Activated CD4-positive, CD25-positive, alpha-beta regulatory T cell treated with anti-CD3 and anti-CD28 coated beads, Interleukin-2, amount 50 U/mL, for 16 hours (primary cell): ENCODE measurements at regions not wholly inside any gene's neighbourhood (a gene's known extent, or its start where the extent isn't known, plus 50 kb on each side); places are given as distances from the start of the nearest gene placed in this dataset.
A peak's percentile ranks its signal among the peaks of the same experiment; 100 is the strongest.
"Not testable (repeated sequence)": the region's sequence is repeated elsewhere in the genome, so short reads cannot be mapped to it uniquely, and the experiment has no call there.

ENCODE experiments used
- DNase-seq: peaks from one replicate; pipeline ENCODE4 v3.0.0-alpha.2; 2020; ENCODE audit warnings: low read depth, low spot score

DNA sequence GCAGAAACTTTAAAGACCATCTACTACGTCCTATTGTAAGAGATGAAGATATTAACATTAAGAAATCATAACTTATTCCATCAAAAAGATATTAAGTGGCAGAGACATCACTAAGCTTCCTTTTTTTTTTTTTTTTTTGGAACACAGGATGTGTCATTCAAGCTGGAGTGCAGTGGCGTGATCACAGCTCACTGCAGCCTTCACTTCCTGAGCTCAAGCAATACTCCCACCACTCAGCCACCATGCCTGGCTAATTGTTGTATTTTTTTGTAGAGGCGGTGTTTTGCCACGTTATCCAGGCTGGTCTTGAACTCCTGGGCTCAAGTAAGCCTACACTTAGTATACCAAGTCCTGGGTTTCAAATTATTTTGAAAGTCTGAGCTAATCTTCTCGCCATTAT is 169.7 kb upstream of the KCTD7 start:
- not testable (repeated sequence) for DNase-seq

DNA sequence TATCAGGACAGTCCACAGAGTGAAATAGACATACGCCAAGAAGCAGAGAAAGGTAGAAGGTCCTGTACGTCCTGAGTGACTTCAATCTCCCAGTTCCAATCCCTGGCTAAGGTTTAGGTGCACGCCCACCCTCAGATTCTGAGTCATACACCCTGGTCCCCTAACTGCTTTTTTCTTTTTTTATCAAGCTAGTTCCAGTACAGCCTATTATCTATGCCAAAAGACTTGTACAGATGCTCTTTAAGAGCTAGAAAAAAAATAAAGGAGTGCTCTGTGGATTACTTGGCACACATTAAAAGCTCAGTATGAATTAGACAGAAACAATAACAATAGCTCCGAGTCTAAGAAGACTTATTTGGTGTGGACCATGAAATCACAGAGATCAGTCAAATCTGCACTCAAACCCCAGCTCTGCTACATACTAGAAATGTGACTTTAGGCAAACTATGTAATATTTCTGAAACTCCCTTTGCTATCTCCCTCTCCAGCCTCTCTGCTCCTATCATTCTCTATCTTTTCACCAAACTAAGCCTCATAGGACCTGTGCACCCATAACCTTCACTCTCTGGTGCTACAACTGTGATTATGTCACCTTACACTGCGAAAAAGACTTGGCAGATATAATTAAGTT is 168.8 kb upstream of the KCTD7 start:
- not testable (repeated sequence) for DNase-seq

DNA sequence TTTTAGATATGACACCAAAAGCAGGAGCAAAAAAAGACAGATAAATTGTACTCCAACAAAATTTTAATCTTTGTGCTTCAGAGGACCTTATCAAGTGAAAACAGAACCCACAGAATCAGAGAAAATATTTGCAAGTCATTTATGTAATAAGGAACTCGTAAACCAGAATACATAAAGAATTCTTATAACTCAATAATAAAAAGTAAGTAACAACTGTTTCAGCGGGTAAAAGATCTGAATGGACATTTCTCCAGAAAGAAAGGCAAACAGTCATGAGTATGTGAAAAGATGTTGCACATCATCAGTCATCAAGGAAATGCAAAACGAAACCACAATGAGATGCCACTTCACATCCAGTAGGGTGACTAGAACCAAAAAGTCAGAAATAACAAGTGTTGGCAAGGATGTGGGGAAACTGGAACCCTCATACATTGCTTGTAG is 167.7 kb upstream of the KCTD7 start:
- DNase-seq: no peak

DNA sequence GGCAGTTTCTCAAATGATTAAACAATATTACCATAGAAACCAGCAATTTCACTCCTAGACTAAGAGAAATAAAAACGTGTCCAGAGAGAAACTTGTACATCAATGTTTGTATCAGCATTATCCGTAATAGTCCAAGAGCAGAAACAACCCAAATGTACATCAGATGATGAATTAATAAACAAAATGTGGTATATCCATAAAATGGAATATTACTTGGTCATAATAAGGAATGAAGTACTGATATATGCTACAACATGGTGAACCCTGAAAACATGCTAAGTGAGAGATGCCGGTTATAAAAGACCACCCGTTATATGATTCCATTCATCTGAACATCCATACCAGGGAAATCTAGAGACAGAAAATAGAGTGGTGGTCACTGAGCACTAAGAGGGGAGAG is 167.3 kb upstream of the KCTD7 start:
- DNase-seq: not testable (repeated sequence)

- not testable (repeated sequence) for DNase-seq
These were observed 165.8 kb upstream of the KCTD7 start for GRCh38 chr7:66462831-66463230.

- DNase-seq: no peak
These were observed 164.6 kb upstream of the KCTD7 start for GRCh38 chr7:66464059-66464458.

DNA sequence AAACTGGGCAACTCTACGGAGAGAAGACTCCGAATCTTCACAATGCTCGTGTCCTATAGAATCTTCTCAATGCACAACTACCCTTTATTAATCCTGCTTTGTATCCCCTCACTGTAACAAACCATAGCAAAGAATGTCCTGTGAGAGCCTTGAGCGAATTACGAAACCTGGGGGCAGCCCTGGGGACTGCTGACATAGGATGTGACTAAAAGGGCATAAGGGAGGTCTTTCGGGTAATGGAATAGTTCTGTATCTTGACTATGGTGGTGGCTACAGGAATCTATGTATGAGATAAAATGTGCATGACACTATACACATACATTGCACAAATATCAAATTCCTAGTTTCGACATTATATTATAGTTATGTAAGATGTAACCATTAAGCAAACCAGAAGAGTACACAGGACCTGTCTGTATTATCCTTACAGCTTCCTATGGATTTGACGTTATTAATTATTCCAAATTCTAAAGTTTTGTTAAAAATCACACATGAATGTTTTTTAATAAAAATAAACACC is 162.5 kb upstream of the KCTD7 start:
- DNase-seq: no peak

- no peak for DNase-seq
These were observed 160.8 kb upstream of the KCTD7 start for GRCh38 chr7:66467887-66468286.

DNA sequence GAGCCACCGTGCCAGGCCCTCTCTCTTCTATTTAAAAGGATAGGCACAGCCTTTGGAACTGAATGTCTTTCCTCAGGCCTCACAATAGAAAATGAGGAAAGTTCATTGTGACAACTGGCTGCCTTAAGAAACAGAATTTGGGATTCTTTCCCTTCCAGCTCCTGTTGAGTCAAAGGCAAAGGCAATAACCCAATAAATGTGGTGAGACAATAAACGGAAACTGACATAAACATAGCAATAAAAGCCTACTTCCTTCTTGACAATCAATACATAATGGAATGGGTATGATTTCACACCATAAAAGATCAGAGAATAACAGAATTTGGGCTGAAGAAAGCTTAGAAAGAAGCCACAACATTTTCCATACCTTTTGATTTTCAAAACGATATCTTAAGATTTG is 155.6 kb upstream of the KCTD7 start:
- DNase-seq: not testable (repeated sequence)

- no peak for DNase-seq
These were observed 154.2 kb upstream of the KCTD7 start for GRCh38 chr7:66474441-66474840.

DNA sequence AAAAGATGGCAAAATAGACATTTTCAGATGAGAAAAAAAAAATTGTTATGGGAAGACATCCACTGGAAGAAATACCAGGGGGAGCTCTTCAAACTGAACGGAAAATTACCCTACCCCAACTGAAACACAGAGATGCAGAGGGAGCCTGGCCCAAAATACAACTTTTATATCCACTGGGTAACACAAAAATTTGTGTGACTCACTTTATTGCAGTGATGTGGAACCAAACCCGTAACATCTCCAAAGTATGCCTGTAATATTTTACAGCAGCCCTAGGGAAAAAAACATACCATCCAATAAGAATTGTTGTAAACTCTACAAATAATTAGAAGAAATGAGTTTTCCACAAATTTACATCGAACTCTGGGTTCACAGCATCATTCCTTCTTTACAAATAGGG is 152.6 kb upstream of the KCTD7 start:
- not testable (repeated sequence) for DNase-seq

DNA sequence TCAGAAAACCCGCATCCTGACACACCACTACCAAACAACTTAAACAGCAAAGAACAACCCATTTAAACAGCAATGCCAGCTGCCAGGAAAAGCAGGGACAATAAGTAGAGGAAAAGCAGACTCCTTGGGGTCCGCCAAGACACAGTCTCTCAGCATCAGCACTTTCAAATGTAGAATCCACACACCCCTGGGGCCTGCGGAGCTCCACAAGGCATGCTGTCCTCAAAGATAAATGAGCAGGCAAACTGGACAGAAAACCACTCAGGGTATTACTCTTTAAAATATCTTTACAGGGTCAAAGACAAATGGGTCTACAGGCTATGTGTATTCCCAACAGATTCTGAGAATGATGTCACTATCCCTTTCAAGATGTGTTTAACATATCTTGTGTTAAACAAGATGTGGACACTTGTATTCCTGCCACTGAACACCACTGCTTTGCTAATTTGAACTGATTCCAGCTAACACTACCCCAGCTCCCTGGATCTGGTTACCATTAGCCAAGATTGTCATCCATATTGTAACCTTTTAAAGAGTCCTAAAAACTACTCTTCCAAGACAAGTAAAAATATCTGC is 150.8 kb upstream of the KCTD7 start:
- DNase-seq: not testable (repeated sequence)

- DNase-seq: not testable (repeated sequence)
These were observed 147.5 kb upstream of the KCTD7 start for GRCh38 chr7:66481229-66481628.

GRCh38 chr7:66489065-66489464 is 139.6 kb upstream of the KCTD7 start:
- DNase-seq: not testable (repeated sequence)

DNA sequence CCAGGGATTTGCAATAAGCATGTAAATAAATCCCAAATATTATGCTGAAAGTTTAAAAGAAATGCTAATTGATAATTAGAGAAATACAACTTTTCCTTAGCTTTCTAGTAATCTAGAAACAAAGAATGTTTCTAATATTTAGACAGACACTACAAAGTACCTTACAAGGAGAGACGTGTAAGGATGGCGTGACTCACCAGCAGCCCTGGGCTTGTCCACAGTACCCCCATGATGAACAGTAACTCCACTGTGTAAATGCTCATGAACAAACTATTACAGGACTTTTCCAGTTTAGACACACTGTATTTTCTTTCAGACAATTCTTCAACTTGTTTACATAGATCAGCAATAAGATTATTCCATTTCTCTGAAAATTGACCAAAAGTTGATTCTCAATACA is 138.9 kb upstream of the KCTD7 start:
- DNase-seq: not testable (repeated sequence)

GRCh38 chr7:66490979-66491378 is 137.7 kb upstream of the KCTD7 start:
- DNase-seq: not testable (repeated sequence)

GRCh38 chr7:66492405-66492804 is 136.3 kb upstream of the KCTD7 start:
- not testable (repeated sequence) for DNase-seq

DNA sequence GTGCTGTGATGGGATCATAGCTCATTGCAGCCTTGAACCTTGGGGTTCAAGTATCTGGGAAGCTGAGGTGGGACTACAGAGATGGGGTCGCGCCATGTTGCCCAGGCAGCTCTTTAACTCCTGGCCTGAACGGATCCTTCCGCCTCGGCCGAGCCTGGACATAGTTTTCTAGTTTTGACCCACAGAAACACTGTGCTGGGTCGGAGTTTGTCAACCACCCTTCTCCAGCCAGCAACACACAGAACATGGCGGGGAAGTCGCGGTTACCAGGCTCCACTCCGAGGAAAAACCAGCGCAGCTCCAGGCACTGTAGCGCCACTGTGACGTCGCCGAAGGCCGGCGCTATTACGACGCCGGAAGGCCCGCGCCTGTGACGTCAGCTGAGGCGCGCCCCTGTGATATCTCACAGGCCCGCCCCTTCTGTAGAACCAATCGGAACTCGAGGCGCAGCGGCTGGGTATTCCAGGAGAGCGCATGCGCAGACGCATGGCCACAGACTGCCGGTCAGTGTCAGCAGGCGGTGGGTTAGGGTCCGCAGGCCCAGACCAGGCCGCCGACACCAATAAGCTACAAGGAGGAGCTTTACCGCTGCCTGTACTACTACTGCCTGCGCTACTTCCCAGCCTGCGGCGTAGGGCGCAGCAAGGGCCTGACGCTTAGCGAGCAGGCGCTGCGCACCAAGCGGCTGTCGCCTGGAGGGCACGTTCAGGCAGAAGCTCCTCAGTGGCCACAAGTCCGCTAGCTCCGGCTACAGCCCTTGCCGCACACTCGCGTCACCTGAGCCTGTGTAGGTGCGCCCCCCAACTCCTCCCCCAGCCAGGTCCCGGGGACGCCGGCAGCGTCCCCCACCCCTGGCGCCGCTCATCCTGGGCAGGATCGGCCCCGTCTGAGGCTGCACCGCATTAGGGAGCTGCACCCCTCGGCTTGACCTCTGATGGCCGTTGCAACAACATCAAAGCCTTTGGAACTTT is 135.2 kb upstream of the KCTD7 start:
- DNase-seq: peak; percentile 92

DNA sequence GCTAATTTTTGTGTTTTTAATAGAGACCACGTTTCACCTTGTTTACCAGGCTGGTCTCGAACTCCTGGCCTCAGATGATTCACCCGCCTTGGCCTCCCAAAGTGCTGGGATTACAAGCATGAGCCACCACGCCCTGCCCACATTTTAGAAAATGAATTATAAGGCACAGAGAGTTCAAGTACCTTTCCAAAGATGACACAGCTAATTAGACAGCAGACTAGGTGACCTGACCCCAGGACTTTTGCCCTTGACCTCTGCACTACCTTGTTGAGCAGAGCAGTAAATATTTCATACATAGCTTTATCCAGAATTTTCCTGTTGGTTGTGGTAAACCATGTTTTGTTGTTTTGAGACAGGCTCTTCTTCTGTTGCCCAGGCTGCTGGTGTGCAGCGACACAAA is 131.3 kb upstream of the KCTD7 start:
- DNase-seq: no peak

- no peak for DNase-seq
These were observed 128.6 kb upstream of the KCTD7 start for GRCh38 chr7:66500087-66500486.

DNA sequence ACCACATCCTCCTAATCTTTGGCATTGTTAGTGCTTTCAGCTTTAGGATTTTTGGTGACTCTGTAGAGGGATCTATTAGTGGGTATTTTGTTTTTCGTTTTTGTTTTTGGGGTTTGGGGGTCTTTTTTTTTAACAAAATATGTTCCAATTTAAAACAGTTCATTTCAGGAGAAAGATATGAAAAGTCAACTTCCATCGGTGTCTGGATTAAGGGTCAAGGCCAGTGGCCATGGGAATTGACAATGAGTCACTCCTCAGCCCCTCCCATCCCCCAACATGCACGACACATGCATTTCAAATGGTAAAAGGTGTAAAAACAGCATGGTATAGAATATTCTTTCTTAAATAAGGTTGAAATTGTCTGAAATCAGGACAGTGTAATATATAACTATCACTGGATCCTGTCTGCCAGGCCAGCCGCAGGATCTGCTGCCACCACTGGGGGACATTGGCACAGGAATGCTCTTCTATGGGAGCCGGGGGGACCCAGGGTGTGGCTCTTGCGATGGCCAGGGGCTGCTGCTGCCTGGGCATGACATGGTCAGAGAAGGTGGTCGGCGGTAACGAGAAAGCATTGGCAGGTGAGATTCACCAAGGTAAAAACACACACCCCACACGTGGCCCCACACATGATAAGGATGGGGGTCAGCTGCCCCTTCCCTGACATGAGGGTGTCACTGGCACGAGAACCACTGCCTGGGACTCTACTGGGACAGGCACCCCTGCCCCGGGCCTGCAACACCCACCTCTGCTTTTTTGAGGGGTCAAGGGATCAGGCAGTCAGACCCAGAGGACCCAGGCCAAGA is 126.2 kb upstream of the KCTD7 start:
- DNase-seq: no peak
